HG02884 (cell line): ENCODE measurements at regions not wholly inside any gene's neighbourhood (a gene's known extent, or its start where the extent isn't known, plus 50 kb on each side); places are given as distances from the start of the nearest gene placed in this dataset.
"Not testable (repeated sequence)": the region's sequence is repeated elsewhere in the genome, so short reads cannot be mapped to it uniquely, and the experiment has no call there.

Experiments used
- ATAC-seq: cut with Tn5 transposase; IDR thresholded peaks from one replicate; pipeline ENCODE4 v1.9.1; 2021; ENCODE audit warnings: mild to moderate bottlenecking, moderate library complexity; ENCODE audit not compliant: unreplicated experiment

- no peak for ATAC-seq
Observed at GRCh38 chr11:34756591-34756990, 135.7 kb downstream of the EHF start.

- no peak for ATAC-seq
Observed at GRCh38 chr11:34755671-34756070, 134.8 kb downstream of the EHF start.

GRCh38 chr11:34754171-34754823, 133.4 kb downstream of the EHF start:
- no peak for ATAC-seq

- ATAC-seq: no peak
Observed at GRCh38 chr11:34750692-34751405, 130.0 kb downstream of the EHF start.

GRCh38 chr11:34749666-34750659, 129.1 kb downstream of the EHF start:
- no peak for ATAC-seq

GRCh38 chr11:34748036-34748435, 127.1 kb downstream of the EHF start:
- no peak for ATAC-seq

- ATAC-seq: no peak
Observed at GRCh38 chr11:34747251-34747650, 126.4 kb downstream of the EHF start.

- ATAC-seq: no peak
Observed at GRCh38 chr11:34745195-34745594, 124.3 kb downstream of the EHF start.

GRCh38 chr11:34744511-34744910, 123.6 kb downstream of the EHF start:
- ATAC-seq: no peak

GRCh38 chr11:34738237-34738636, 117.3 kb downstream of the EHF start:
- no peak for ATAC-seq

GRCh38 chr11:34732831-34733230, 111.9 kb downstream of the EHF start:
- no peak for ATAC-seq

- no peak for ATAC-seq
Observed at GRCh38 chr11:34731603-34732002, 110.7 kb downstream of the EHF start.

GRCh38 chr11:34730544-34731295, 109.8 kb downstream of the EHF start:
- no peak for ATAC-seq

- no peak for ATAC-seq
Observed at GRCh38 chr11:34728609-34729008, 107.7 kb downstream of the EHF start.

- no peak for ATAC-seq
Observed at GRCh38 chr11:34727228-34727737, 106.4 kb downstream of the EHF start.

- ATAC-seq: no peak
Observed at GRCh38 chr11:34724973-34725372, 104.1 kb downstream of the EHF start.

- no peak for ATAC-seq
Observed at GRCh38 chr11:34721646-34722045, 100.8 kb downstream of the EHF start.

GRCh38 chr11:34719303-34719848, 98.5 kb downstream of the EHF start:
- ATAC-seq: no peak

- not testable (repeated sequence) for ATAC-seq
Observed at GRCh38 chr11:34713631-34714030, 92.7 kb downstream of the EHF start.
